GM13976 (cell line): ENCODE measurements at regions not wholly inside any gene's neighbourhood (a gene's known extent, or its start where the extent isn't known, plus 50 kb on each side); places are given as distances from the start of the nearest gene placed in this dataset.

Source experiments
- DNase-seq: peaks from one replicate; pipeline ENCODE4 v3.0.0; 2012; ENCODE audit warnings: low spot score
- CTCF ChIP-seq: IDR thresholded peaks from 2 replicates; pipeline ENCODE4 v1.5.1; 2012; ENCODE audit warnings: borderline replicate concordance, mild to moderate bottlenecking; ENCODE audit not compliant: insufficient read depth; ENCODE audit errors: extremely low read depth, missing control alignments, control extremely low read depth
- in situ Hi-C: fragments of 300-500 bp; cut with MboI; formaldehyde crosslinking; loops from one replicate; pipeline ENCODE4 v1.12.0; 2022; ENCODE audit warnings: low sequenced_read_pairs, mixed read lengths, inconsistent platforms; ENCODE audit not compliant: unreplicated experiment

GRCh38 chr10:3866332-3866731 lies 81.3 kb upstream of the KLF6 start:
- DNase-seq: no peak
- no peak for TF ChIP-seq CTCF
- in situ Hi-C loops: no loop called here

- DNase-seq: no peak
- no peak for TF ChIP-seq CTCF
- in situ Hi-C loops: no loop called here
These were observed 80.6 kb upstream of the KLF6 start for GRCh38 chr10:3865565-3865964.

GRCh38 chr10:3861795-3862194 lies 76.8 kb upstream of the KLF6 start:
- in situ Hi-C loops: no loop called here
- no peak for TF ChIP-seq CTCF
- DNase-seq: no peak

- DNase-seq: no peak
These were observed 73.2 kb upstream of the KLF6 start for GRCh38 chr10:3858051-3858845.

GRCh38 chr10:3857318-3857717 lies 72.3 kb upstream of the KLF6 start:
- in situ Hi-C loops: no loop called here
- DNase-seq: no peak
- no peak for TF ChIP-seq CTCF

More at GRCh38 chr10:3858051-3858845, 73.2 kb upstream of the KLF6 start:
- in situ Hi-C loops: no loop called here
- TF ChIP-seq CTCF: no peak

GRCh38 chr10:3856593-3856992 lies 71.6 kb upstream of the KLF6 start:
- DNase-seq: no peak
- in situ Hi-C loops: no loop called here
- no peak for TF ChIP-seq CTCF
